ENCODE measurements at regions not wholly inside any gene's neighbourhood (a gene's known extent, or its start where the extent isn't known, plus 50 kb on each side); places are given as distances from the start of the nearest gene placed in this dataset.
A peak's percentile ranks its signal among the peaks of the same experiment; 100 is the strongest.

DNA sequence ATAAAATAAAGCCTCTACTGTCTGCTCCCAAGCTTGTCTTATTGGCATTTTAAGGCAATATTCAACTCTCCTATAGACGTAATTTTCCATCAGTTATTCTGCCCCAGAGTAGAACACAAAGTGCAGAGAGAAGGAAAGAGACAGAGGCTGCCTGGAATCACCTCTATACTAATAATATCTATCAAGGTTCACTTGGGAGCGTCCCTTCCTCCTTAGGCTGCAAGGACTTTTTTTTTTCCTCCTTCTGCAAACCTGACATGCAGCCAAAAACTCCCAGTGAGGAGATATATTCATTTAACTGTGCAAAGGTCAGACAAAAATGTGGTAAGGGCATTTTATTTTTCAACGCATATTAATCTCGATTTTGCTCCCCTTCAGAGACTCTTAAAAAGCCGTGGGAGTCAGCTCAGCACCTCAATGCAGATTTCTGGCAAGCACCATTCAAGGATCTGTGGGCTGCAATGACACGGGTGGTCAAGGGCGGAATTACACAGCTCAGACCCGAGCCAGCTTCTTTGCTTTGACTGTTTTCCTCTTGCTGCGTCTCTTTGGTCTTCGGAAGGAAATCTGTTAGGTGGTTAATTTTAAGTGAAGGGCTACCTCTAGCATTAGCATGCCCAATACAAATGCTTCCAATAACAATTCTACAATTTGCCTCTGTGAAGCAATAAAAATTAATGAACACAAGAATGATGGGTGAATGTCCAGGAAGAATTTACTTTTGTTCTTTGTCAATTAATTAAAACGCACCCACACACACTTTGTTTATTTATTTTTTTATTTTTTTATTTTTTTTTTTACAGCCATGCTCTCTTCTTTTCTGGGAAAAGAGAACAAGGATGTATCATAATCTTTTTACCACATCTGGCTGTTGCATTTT is 587.7 kb upstream of the GRAMD2B start:
- peak; percentile 56 for ATAC-seq (ENCODE audit: low read depth)
- TF ChIP-seq, protein P1, sequence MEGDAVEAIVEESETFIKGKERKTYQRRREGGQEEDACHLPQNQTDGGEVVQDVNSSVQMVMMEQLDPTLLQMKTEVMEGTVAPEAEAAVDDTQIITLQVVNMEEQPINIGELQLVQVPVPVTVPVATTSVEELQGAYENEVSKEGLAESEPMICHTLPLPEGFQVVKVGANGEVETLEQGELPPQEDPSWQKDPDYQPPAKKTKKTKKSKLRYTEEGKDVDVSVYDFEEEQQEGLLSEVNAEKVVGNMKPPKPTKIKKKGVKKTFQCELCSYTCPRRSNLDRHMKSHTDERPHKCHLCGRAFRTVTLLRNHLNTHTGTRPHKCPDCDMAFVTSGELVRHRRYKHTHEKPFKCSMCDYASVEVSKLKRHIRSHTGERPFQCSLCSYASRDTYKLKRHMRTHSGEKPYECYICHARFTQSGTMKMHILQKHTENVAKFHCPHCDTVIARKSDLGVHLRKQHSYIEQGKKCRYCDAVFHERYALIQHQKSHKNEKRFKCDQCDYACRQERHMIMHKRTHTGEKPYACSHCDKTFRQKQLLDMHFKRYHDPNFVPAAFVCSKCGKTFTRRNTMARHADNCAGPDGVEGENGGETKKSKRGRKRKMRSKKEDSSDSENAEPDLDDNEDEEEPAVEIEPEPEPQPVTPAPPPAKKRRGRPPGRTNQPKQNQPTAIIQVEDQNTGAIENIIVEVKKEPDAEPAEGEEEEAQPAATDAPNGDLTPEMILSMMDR (IDR thresholded peaks at IDR 0.05), result no peak
- POLR2A ChIA-PET, result interaction anchor here (0.8 to 1.1 kb wide), 2 partner anchors 1088 to 1277 kb away, joined by 3 to 4 read pairs; no protein-coding TSS in a partner anchor
- no peaks in the 10 kb centered on the region for H3K36me3 Mint-ChIP-seq (ENCODE audit: low read depth)
- H3K4me1 Mint-ChIP-seq, result peaks cover 3% of the 10 kb centered on the region
- H3K9me3 Mint-ChIP-seq, result peaks cover 5% of the 10 kb centered on the region
- no peak overlapping the region for H3K4me3 Mint-ChIP-seq
- CTCF ChIA-PET, result interaction anchor here (0.6 to 1.6 kb wide), 6 partner anchors 10 to 1845 kb away, joined by 3 to 7 read pairs (median 3); no protein-coding TSS in a partner anchor
- intact Hi-C loops (cut with micrococcal nuclease), result loop anchor here (1.0 to 5.0 kb wide), 4 partner anchors 1087 to 1898 kb away; no protein-coding TSS in a partner anchor
- H3K27me3 Mint-ChIP-seq, result peaks cover 6% of the 10 kb centered on the region
- DNase-seq, result no peak
- no peak overlapping the region for H3K27ac Mint-ChIP-seq

DNA sequence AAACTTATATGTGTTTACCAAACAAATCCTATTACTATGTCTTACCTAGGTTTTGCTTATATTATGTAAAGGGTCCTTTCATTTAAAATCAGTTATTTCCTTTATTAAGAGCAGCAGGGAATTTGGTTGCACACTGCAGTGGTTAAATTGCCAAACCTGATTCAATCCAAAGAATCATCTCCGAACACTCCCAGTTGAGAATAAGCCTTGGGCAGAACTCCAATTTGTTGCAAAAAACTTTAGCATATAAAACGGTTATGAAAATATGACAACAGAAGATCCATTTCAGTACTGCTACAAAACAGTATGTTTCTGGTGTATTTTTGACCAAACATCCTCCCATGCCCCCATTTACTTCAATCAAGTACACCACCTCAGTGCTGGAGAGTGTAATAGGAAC is 587.0 kb upstream of the GRAMD2B start:
- no peak for DNase-seq
- Mint-ChIP-seq H3K36me3 (ENCODE audit: low read depth) (no peaks in the 10 kb centered on the region), H3K4me1 (peaks cover 3% of the 10 kb centered on the region), H3K27me3 (peaks cover 6% of the 10 kb centered on the region), H3K27ac (no peak overlapping the region), H3K4me3 (no peak overlapping the region), H3K9me3 (peaks cover 3% of the 10 kb centered on the region)
- TF ChIP-seq, protein P1 (IDR thresholded peaks at IDR 0.05), result no peak
- CTCF ChIA-PET, result interaction anchor here (1.6 kb wide), 1 partner anchor 1088 kb away, joined by 7 read pairs; no protein-coding TSS in a partner anchor
- intact Hi-C loops (cut with micrococcal nuclease), result loop anchor here (5.0 kb wide), 2 partner anchors 1184 to 1314 kb away; no protein-coding TSS in a partner anchor
- ATAC-seq (ENCODE audit: low read depth), result no peak
- POLR2A ChIA-PET, result interaction anchor here (0.8 to 1.1 kb wide), 2 partner anchors 1089 to 1277 kb away, joined by 3 to 4 read pairs; no protein-coding TSS in a partner anchor

DNA sequence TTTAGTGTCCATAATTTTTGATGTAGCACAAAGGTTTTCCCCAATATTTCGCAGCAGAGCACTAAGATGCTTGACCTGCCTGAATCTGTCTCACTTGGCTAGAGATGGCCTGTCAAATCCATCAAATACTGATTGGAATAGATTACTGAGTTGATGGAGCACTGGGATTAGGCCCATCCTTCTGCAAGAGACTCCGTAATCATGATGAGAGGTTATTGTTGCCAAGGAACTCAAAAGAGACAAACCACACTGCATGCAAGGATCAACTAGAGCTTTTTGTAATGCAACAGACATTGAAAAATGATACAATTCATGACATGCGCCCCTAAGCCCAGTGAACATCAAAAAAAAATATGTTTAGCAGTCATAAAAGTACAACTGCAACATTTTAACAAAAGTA is 585.3 kb upstream of the GRAMD2B start:
- POLR2A ChIA-PET, result no interaction called here

DNA sequence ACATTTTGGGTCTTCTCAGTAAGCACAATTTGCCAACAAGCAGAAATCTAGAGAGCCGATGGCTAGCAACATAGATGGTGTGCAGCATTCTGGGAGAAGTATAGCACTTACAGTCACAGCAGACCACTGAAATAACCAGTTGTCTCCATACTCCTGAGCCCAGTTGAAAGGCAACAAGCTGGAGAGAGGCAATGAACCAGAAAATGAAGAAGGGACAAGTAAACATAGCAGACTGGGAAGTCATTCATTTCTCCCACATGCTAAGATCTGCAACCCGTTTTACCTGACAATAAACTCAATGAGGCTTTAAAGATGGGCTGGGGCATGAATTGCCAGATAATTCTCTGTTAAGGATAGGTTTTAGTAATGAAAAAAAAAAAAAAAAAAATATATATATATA is 575.6 kb upstream of the GRAMD2B start:
- Mint-ChIP-seq H3K4me1 (no peaks in the 10 kb centered on the region), H3K27me3 (peaks cover 2% of the 10 kb centered on the region), H3K4me3 (no peak overlapping the region), H3K9me3 (peaks cover 4% of the 10 kb centered on the region), H3K36me3 (ENCODE audit: low read depth) (no peaks in the 10 kb centered on the region), H3K27ac (no peak overlapping the region)
- TF ChIP-seq, protein P1 (IDR thresholded peaks at IDR 0.05), result no peak
- CTCF ChIA-PET, result no interaction called here
- intact Hi-C loops (cut with micrococcal nuclease), result no loop called here
- no peak for ATAC-seq (ENCODE audit: low read depth)
- POLR2A ChIA-PET, result no interaction called here
- DNase-seq, result no peak

More for the DNA sequence above, 585.3 kb upstream of the GRAMD2B start:
- ATAC-seq (ENCODE audit: low read depth), result no peak
- no peak overlapping the region for H3K4me3 Mint-ChIP-seq
- TF ChIP-seq, protein P1 (IDR thresholded peaks at IDR 0.05), result no peak
- H3K27ac Mint-ChIP-seq, result no peak overlapping the region
- CTCF ChIA-PET, result no interaction called here
- H3K27me3 Mint-ChIP-seq, result peaks cover 6% of the 10 kb centered on the region
- peaks cover 3% of the 10 kb centered on the region for H3K4me1 Mint-ChIP-seq
- intact Hi-C loops (cut with micrococcal nuclease), result loop anchor here (5.0 kb wide), 2 partner anchors 1186 to 1316 kb away; no protein-coding TSS in a partner anchor
- peaks cover 5% of the 10 kb centered on the region for H3K9me3 Mint-ChIP-seq
- H3K36me3 Mint-ChIP-seq (ENCODE audit: low read depth), result no peaks in the 10 kb centered on the region
- no peak for DNase-seq

DNA sequence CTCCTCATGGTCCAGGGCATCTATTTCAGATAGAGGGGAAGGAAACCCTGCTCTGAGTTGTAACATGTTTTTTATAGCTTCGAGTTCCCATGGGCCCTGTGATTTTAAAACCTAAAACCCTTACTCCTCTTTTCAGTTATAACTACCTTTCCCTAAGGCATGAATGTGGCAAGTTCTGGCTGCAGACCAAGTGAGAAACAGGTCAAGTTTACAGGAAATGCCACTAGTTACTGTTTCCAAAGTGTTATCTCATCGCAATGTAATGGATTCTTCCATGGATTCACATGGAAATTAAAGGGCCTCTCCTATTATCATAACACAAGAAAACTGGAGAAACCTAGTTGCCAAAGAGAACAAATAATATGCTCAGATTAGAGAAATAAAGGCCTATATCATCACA is 574.5 kb upstream of the GRAMD2B start:
- Mint-ChIP-seq H3K36me3 (ENCODE audit: low read depth) (no peaks in the 10 kb centered on the region), H3K27ac (no peak overlapping the region), H3K4me1 (no peaks in the 10 kb centered on the region), H3K27me3 (no peaks in the 10 kb centered on the region), H3K9me3 (peaks cover under 1% of the 10 kb centered on the region), H3K4me3 (no peak overlapping the region)
- TF ChIP-seq, protein P1 (IDR thresholded peaks at IDR 0.05), result no peak
- ATAC-seq (ENCODE audit: low read depth), result no peak
- intact Hi-C loops (cut with micrococcal nuclease), result no loop called here
- ChIA-PET POLR2A (no interaction called here), CTCF (no interaction called here)
- no peak for DNase-seq
